SK-N-SH treated with all-trans-retinoic acid at 6 μM for 48 hours (cell line): ENCODE measurements at regions not wholly inside any gene's neighbourhood (a gene's known extent, or its start where the extent isn't known, plus 50 kb on each side); places are given as distances from the start of the nearest gene placed in this dataset.

Experiments
- CREB5 ChIP-seq: fragments of 250-450 bp; sonication (Bioruptor Pico); IDR thresholded peaks from 2 replicates; pipeline ENCODE4 v1.5.1; 2020; ENCODE audit warnings: low read depth, mild to moderate bottlenecking, moderate library complexity
- CSRNP3 ChIP-seq: fragments of 250-450 bp; sonication (Bioruptor Pico); IDR thresholded peaks from 2 replicates; pipeline ENCODE4 v1.5.1; 2021; ENCODE audit warnings: mild to moderate bottlenecking, moderate library complexity
- ESRRG ChIP-seq: fragments of 250-450 bp; sonication (Bioruptor Pico); IDR thresholded peaks from 2 replicates; pipeline ENCODE4 v1.6.1; 2021; ENCODE audit warnings: mild to moderate bottlenecking
- GLIS3 ChIP-seq: fragments of 250-450 bp; sonication (Bioruptor Pico); IDR thresholded peaks from 2 replicates; pipeline ENCODE4 v1.5.0; 2020; ENCODE audit warnings: mild to moderate bottlenecking, moderate library complexity
- OSR1 ChIP-seq: fragments of 250-450 bp; sonication (Bioruptor Pico); IDR thresholded peaks from 2 replicates; pipeline ENCODE4 v1.8.0; 2022; ENCODE audit warnings: moderate library complexity, mild to moderate bottlenecking, inconsistent platforms
- PATZ1 ChIP-seq: fragments of 250-450 bp; sonication (Bioruptor Pico); IDR thresholded peaks from 2 replicates; pipeline ENCODE4 v1.8.0; 2020; ENCODE audit warnings: mild to moderate bottlenecking, moderate library complexity, borderline replicate concordance
- POU6F1 ChIP-seq: fragments of 250-450 bp; sonication (Bioruptor Pico); IDR thresholded peaks from 2 replicates; pipeline ENCODE4 v1.8.0; 2021; ENCODE audit warnings: low read depth, mild to moderate bottlenecking, moderate library complexity, borderline replicate concordance
- SNAI2 ChIP-seq: fragments of 250-450 bp; sonication (Bioruptor Pico); IDR thresholded peaks from 2 replicates; pipeline ENCODE4 v1.5.0; 2020; ENCODE audit warnings: mild to moderate bottlenecking, moderate library complexity
- TCF4 ChIP-seq: fragments of 250-450 bp; sonication (Bioruptor Pico); IDR thresholded peaks from 2 replicates; pipeline ENCODE4 v1.8.0; 2021; ENCODE audit warnings: mild to moderate bottlenecking, moderate library complexity, borderline replicate concordance
- TOX ChIP-seq: fragments of 250-450 bp; sonication (Bioruptor Pico); IDR thresholded peaks from 2 replicates; pipeline ENCODE4 v1.8.0; 2021; ENCODE audit warnings: mild to moderate bottlenecking, moderate library complexity, borderline replicate concordance
- ZFP30 ChIP-seq: fragments of 450-650 bp; formaldehyde crosslinking; IDR thresholded peaks from 2 replicates; pipeline ENCODE4 v1.5.0; 2022; ENCODE audit warnings: mild to moderate bottlenecking, moderate library complexity
- ZNF70 ChIP-seq: fragments of 450-650 bp; formaldehyde crosslinking; IDR thresholded peaks from 2 replicates; pipeline ENCODE4 v1.5.0; 2020; ENCODE audit warnings: mild to moderate bottlenecking, moderate library complexity

- TF ChIP-seq OSR1 (CRISPR knock-in tag), result no peak
- no peak for TF ChIP-seq CSRNP3
- no peak for TF ChIP-seq POU6F1 (CRISPR knock-in tag)
- TF ChIP-seq ZNF70, result no peak
- TF ChIP-seq PATZ1 (CRISPR knock-in tag), result no peak
- TF ChIP-seq GLIS3 (CRISPR knock-in tag), result no peak
- no peak for TF ChIP-seq ZFP30
- no peak for TF ChIP-seq ESRRG (CRISPR knock-in tag)
- no peak for TF ChIP-seq TCF4
- TF ChIP-seq TOX (CRISPR knock-in tag), result no peak
- TF ChIP-seq CREB5 (CRISPR knock-in tag), result no peak
- no peak for TF ChIP-seq SNAI2 (CRISPR knock-in tag)
Measured at GRCh38 chr2:81495556-81495955, 1191.0 kb upstream of the LRRTM1 start.
